Karpas-422 (cell line): ENCODE measurements at regions not wholly inside any gene's neighbourhood (a gene's known extent, or its start where the extent isn't known, plus 50 kb on each side); places are given as distances from the start of the nearest gene placed in this dataset.

Experiments used
- DNase-seq: peaks from one replicate; pipeline ENCODE4 v3.0.0-alpha.2; 2015
- H2AFZ ChIP-seq: fragments of 200-600 bp; sonication (generic); 2 replicates; pipeline ENCODE4 v1.6.1; 2014; ENCODE audit warnings: antibody characterized with exemption, low read length, mixed read lengths
- H3K27ac ChIP-seq: fragments of 200-600 bp; sonication (generic); 2 replicates; pipeline ENCODE4 v1.5.1; 2014; ENCODE audit warnings: mild to moderate bottlenecking, low read length, moderate library complexity
- H3K27me3 ChIP-seq: fragments of 200-600 bp; sonication (generic); 2 replicates; pipeline ENCODE4 v1.6.1; 2014; ENCODE audit warnings: low read length, mixed read lengths
- H3K36me3 ChIP-seq: fragments of 200-600 bp; sonication (generic); 2 replicates; pipeline ENCODE4 v1.6.1; 2014; ENCODE audit warnings: low read length, mixed read lengths; ENCODE audit not compliant: insufficient read depth
- H3K4me1 ChIP-seq: fragments of 200-600 bp; sonication (generic); 2 replicates; pipeline ENCODE4 v1.6.1; 2014; ENCODE audit warnings: mild to moderate bottlenecking, low read length, mixed read lengths
- H3K4me2 ChIP-seq: fragments of 200-600 bp; sonication (generic); 2 replicates; pipeline ENCODE4 v1.6.1; 2014; ENCODE audit warnings: low read length, low read depth, mild to moderate bottlenecking; ENCODE audit not compliant: poor library complexity, severe bottlenecking
- H3K4me3 ChIP-seq: fragments of 200-600 bp; sonication (generic); 2 replicates; pipeline ENCODE4 v1.5.1; 2014; ENCODE audit warnings: mild to moderate bottlenecking, antibody characterized with exemption, low read length, mixed read lengths
- H3K79me2 ChIP-seq: fragments of 200-600 bp; sonication (generic); 2 replicates; pipeline ENCODE4 v1.6.1; 2014; ENCODE audit warnings: mild to moderate bottlenecking, low read length, mixed read lengths
- H3K9ac ChIP-seq: fragments of 200-600 bp; sonication (generic); 2 replicates; pipeline ENCODE4 v1.6.0; 2014; ENCODE audit warnings: low read length
- H3K9me2 ChIP-seq: fragments of 200-600 bp; sonication (generic), shearing (Covaris generic); replicated peaks from 2 replicates; pipeline ENCODE4 v1.6.0; 2014; ENCODE audit warnings: mild to moderate bottlenecking, low read length, moderate library complexity; ENCODE audit not compliant: insufficient read depth
- H3K9me3 ChIP-seq: fragments of 300-700, 200-600 bp; sonication (generic); 2 replicates; pipeline ENCODE4 v1.6.1; 2014; ENCODE audit warnings: low read length, mixed read lengths
- H4K20me1 ChIP-seq: fragments of 200-600 bp; sonication (generic); 2 replicates; pipeline ENCODE4 v1.6.1; 2014; ENCODE audit warnings: mild to moderate bottlenecking, antibody characterized with exemption, low read length, low read depth; ENCODE audit not compliant: insufficient read depth

GRCh38 chr14:26896447-26896846, 298.6 kb upstream of the NOVA1 start:
- H3K9ac ChIP-seq, result no peak overlapping the region
- H3K27ac ChIP-seq, result no peak overlapping the region
- no peaks in the 10 kb centered on the region for H3K9me2 ChIP-seq
- no peak overlapping the region for H3K4me2 ChIP-seq
- no peaks in the 10 kb centered on the region for H3K36me3 ChIP-seq
- H3K9me3 ChIP-seq, result peaks cover 81% of the 10 kb centered on the region
- H3K27me3 ChIP-seq, result no peaks in the 10 kb centered on the region
- no peaks in the 10 kb centered on the region for H3K79me2 ChIP-seq
- no peaks in the 10 kb centered on the region for H3K4me1 ChIP-seq
- H4K20me1 ChIP-seq, result no peaks in the 10 kb centered on the region
- no peak overlapping the region for H2AFZ ChIP-seq
- no peak for DNase-seq
- H3K4me3 ChIP-seq, result no peak overlapping the region

GRCh38 chr14:26897196-26897595, 299.4 kb upstream of the NOVA1 start:
- Histone ChIP-seq H3K4me1 (no peaks in the 10 kb centered on the region), H3K4me3 (no peak overlapping the region), H3K79me2 (no peaks in the 10 kb centered on the region), H3K9me2 (no peaks in the 10 kb centered on the region), H3K4me2 (no peak overlapping the region), H3K27me3 (no peaks in the 10 kb centered on the region), H2AFZ (no peak overlapping the region), H3K9ac (no peak overlapping the region), H4K20me1 (no peaks in the 10 kb centered on the region), H3K36me3 (no peaks in the 10 kb centered on the region), H3K27ac (no peak overlapping the region), H3K9me3 (peaks cover 80% of the 10 kb centered on the region)
- no peak for DNase-seq

DNA sequence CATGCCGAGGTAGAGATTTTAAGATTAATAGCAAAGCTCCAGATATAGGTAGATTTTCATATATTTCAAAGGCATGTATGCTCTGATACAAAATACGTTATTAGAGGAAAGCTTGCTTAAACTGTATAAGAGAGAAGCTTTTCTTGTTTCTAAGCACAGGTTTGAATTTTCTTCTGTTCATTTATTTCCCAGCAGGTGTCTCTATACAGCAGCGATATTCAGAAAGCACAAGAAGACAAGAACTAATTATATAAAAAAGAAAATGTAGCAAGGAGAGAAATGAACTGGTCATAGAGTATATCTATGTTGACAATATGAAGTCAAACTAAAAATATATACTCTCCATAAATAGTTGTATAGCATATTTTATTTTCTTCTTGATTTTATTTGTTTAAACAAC, 307.4 kb upstream of the NOVA1 start:
- H3K4me1 ChIP-seq, result no peaks in the 10 kb centered on the region
- H3K4me3 ChIP-seq, result no peak overlapping the region

DNA sequence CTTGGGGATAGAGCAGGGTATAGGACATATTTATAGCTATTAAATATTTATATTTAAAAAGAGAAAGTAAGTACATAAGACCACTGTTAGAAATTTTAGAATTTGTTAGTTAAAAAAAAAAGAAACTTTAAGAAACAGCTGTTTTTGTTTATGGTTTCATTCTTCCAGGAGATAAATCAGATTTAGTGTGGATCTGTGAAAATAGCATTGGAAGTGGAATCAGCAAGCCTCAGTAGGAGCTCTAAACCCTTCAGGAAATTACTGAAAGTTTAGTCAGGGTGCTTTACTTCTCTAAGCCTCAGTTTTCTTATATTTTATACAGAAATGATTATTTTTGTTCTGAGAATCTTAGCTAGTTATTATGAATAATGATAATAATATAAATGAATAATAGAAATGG, 316.0 kb upstream of the NOVA1 start:
- Histone ChIP-seq H3K9ac (no peak overlapping the region), H3K27ac (no peak overlapping the region), H3K4me3 (no peak overlapping the region), H3K4me1 (no peaks in the 10 kb centered on the region), H3K79me2 (no peaks in the 10 kb centered on the region), H3K4me2 (no peak overlapping the region), H3K27me3 (no peaks in the 10 kb centered on the region), H4K20me1 (no peaks in the 10 kb centered on the region), H3K9me3 (peaks cover 64% of the 10 kb centered on the region), H2AFZ (no peak overlapping the region), H3K9me2 (no peaks in the 10 kb centered on the region), H3K36me3 (no peaks in the 10 kb centered on the region)
- no peak for DNase-seq

More for the DNA sequence above, 307.4 kb upstream of the NOVA1 start:
- Histone ChIP-seq H3K9ac (no peak overlapping the region), H3K27ac (no peak overlapping the region), H3K9me3 (peaks cover 68% of the 10 kb centered on the region), H3K79me2 (no peaks in the 10 kb centered on the region), H3K9me2 (no peaks in the 10 kb centered on the region), H4K20me1 (no peaks in the 10 kb centered on the region), H3K36me3 (no peaks in the 10 kb centered on the region), H2AFZ (no peak overlapping the region), H3K27me3 (no peaks in the 10 kb centered on the region), H3K4me2 (no peak overlapping the region)
- DNase-seq, result no peak

DNA sequence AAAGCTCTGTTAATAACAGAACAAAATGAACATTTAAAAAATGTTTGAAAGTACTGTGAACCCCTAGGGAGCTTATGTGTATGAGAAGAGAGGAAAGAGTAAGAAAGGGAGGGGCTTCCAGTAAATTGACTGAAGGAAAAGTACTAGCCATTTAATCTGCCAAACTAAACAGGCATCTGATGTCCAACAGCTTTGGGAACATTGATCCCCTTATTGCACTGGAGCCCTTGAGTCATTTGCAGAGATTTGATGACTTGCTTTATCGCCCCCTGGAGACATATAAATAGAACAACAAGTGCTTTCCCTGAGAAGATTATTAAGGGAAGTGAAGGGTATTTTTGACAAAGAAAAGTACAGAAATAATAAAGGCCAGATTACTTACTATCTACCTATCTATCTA, 319.3 kb upstream of the NOVA1 start:
- no peak for DNase-seq
- Histone ChIP-seq H4K20me1 (no peaks in the 10 kb centered on the region), H3K79me2 (no peaks in the 10 kb centered on the region), H3K27me3 (no peaks in the 10 kb centered on the region), H3K4me3 (no peak overlapping the region), H3K9me2 (no peaks in the 10 kb centered on the region), H2AFZ (no peak overlapping the region), H3K4me2 (no peak overlapping the region), H3K27ac (no peak overlapping the region), H3K9me3 (peaks cover 63% of the 10 kb centered on the region), H3K4me1 (no peaks in the 10 kb centered on the region), H3K9ac (no peak overlapping the region), H3K36me3 (no peaks in the 10 kb centered on the region)

DNA sequence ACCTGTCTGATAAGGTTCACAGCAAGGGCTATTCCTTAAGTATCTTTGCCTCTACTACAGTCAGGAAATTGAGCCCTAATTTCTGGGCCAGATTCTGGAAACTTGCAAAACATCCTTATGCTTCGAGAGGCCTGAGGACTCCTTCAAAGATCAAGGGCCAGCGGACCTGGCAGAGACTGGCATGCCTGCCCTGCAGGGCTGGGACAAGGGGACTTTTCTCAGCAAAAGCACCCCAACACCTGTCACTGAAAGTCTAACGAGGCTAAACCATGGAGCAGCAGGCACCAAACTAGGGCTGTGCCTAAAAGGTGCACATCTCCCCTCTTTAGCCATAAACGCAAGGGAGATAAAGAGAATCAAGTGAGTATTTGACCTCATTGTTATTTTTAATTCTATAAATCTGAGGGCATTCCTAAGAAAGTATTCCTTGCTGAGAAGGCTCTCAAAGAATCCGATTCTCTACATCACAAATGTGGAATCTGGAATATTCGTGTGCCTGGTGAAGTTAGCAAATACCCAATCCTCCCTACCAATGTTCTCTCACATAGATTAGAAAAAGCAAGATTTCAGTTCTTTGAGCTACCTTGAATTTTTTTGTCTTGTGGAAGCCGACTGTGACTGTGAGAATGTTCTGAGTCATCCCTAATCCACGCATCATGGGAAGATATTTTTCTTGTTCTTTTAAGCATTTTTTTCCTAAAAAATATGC, 328.2 kb upstream of the NOVA1 start:
- Histone ChIP-seq H3K4me3 (no peak overlapping the region), H3K36me3 (no peaks in the 10 kb centered on the region), H3K9me2 (no peaks in the 10 kb centered on the region), H3K9ac (no peak overlapping the region), H3K27ac (no peak overlapping the region), H3K79me2 (no peaks in the 10 kb centered on the region), H3K4me1 (no peaks in the 10 kb centered on the region), H3K4me2 (no peak overlapping the region), H4K20me1 (no peaks in the 10 kb centered on the region), H3K27me3 (no peaks in the 10 kb centered on the region), H3K9me3 (peaks cover 69% of the 10 kb centered on the region), H2AFZ (no peak overlapping the region)
- DNase-seq, result no peak

DNA sequence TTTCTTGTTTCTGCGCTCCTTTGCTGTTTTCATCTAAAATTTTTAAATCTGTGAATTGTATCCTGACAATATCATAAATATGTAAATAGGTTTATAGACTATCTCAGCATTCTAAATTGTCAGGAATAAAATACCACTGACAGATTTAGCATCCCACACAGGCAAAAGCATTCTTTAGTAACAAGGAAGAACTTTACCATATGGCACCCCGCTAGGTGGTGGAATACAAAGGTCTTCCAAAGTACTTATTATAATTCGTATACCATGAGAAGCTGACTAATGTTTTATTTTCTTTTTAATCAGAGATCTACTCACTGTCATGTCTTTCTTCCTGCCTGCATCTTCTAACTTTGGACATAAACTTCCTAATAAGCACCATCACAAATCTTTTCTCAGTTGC, 328.8 kb upstream of the NOVA1 start:
- Histone ChIP-seq H3K27ac (no peak overlapping the region), H3K9ac (no peak overlapping the region), H3K9me2 (no peaks in the 10 kb centered on the region), H3K36me3 (no peaks in the 10 kb centered on the region), H4K20me1 (no peaks in the 10 kb centered on the region), H3K4me1 (no peaks in the 10 kb centered on the region), H2AFZ (no peak overlapping the region), H3K27me3 (no peaks in the 10 kb centered on the region), H3K4me3 (no peak overlapping the region), H3K9me3 (peaks cover 69% of the 10 kb centered on the region), H3K79me2 (no peaks in the 10 kb centered on the region), H3K4me2 (no peak overlapping the region)
- DNase-seq, result no peak

GRCh38 chr14:26928019-26928418, 330.2 kb upstream of the NOVA1 start:
- Histone ChIP-seq H3K27ac (no peak overlapping the region), H3K27me3 (no peaks in the 10 kb centered on the region), H3K36me3 (no peaks in the 10 kb centered on the region), H3K4me1 (no peaks in the 10 kb centered on the region), H3K79me2 (no peaks in the 10 kb centered on the region), H2AFZ (no peak overlapping the region), H3K9me3 (peaks cover 71% of the 10 kb centered on the region), H3K4me3 (no peak overlapping the region), H3K9me2 (no peaks in the 10 kb centered on the region), H3K9ac (no peak overlapping the region), H4K20me1 (no peaks in the 10 kb centered on the region), H3K4me2 (no peak overlapping the region)
- no peak for DNase-seq
